Prostate gland (tissue), 2 donors: ENCODE measurements at regions not wholly inside any gene's neighbourhood (a gene's known extent, or its start where the extent isn't known, plus 50 kb on each side); places are given as distances from the start of the nearest gene placed in this dataset.

Experiments
- POLR2A ChIP-seq: fragments of 450-650 bp; IDR thresholded peaks from one replicate; pipeline ENCODE4 v1.6.1; 2016; ENCODE audit warnings: antibody characterized with exemption, mild to moderate bottlenecking
- POLR2AphosphoS5 ChIP-seq: sonication (generic); formaldehyde crosslinking; IDR thresholded peaks from one replicate; pipeline ENCODE4 v1.6.1; 2017; ENCODE audit warnings: antibody characterized with exemption
- TF ChIP-seq, protein P1 (sequence below), 4 experiments: fragments of 200-600 bp in 2 of 4; fragments of 450-650 bp in 2 of 4; sonication (generic) in 2 of 4; IDR thresholded peaks; 1 replicate in 3 of 4; 2 replicates in 1 of 4; pipeline ENCODE4 v1.5.1; 2016 to 2019; ENCODE audit warnings: antibody characterized with exemption in 4 of 4, mild to moderate bottlenecking in 2 of 4, moderate library complexity in 2 of 4

DNA sequence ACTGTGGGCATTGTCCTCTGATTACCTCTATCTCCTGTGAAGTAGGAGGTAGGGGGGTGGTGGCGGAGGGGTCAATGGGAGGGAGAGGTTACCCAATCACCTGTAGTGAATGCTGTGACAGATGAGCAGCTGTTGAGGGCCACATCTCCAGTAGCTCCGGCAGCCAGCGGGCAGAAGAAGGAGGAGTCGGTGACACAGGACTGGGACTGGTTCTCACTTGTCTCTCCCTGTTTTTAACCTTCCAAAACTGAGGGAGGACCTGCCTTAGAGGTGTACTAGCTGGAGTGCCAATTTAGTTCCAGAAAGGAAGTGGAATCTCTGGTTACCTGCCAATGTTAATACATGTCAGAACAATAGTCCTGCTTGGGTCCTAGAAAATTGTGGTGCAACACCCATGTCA, 56.2 kb upstream of the ENAH start:
- TF ChIP-seq, protein P1, sequence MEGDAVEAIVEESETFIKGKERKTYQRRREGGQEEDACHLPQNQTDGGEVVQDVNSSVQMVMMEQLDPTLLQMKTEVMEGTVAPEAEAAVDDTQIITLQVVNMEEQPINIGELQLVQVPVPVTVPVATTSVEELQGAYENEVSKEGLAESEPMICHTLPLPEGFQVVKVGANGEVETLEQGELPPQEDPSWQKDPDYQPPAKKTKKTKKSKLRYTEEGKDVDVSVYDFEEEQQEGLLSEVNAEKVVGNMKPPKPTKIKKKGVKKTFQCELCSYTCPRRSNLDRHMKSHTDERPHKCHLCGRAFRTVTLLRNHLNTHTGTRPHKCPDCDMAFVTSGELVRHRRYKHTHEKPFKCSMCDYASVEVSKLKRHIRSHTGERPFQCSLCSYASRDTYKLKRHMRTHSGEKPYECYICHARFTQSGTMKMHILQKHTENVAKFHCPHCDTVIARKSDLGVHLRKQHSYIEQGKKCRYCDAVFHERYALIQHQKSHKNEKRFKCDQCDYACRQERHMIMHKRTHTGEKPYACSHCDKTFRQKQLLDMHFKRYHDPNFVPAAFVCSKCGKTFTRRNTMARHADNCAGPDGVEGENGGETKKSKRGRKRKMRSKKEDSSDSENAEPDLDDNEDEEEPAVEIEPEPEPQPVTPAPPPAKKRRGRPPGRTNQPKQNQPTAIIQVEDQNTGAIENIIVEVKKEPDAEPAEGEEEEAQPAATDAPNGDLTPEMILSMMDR (IDR thresholded peaks at IDR 0.05), result no peak
- TF ChIP-seq POLR2AphosphoS5 (peak; percentile 84), POLR2A (no peak)
